GM12878 (cell line): ENCODE measurements at regions not wholly inside any gene's neighbourhood (a gene's known extent, or its start where the extent isn't known, plus 50 kb on each side); places are given as distances from the start of the nearest gene placed in this dataset.

Experiments used
- ATAC-seq: fragments of 200-7000 bp; cut with Tn5 transposase; 3 replicates; pipeline ENCODE4 v1.9.1; 2020; ENCODE audit warnings: mild to moderate bottlenecking, moderate library complexity
- BruUV-seq: library from RNA; stranded (reverse); fragments of 400-500 nt; replicated peaks from 2 replicates; lab custom pipeline; 2021; lab: Mats Ljungman, UMichigan
- CTCF ChIA-PET: fragments of 300-600 bp; sonication (Branson Sonifier 250); formaldehyde crosslinking; extraction: SDS; loops from one replicate; lab custom pipeline; 2021; ENCODE audit warnings: inconsistent platforms; lab: Yijun Ruan, JAX
- POLR2A ChIA-PET: fragments of 350-600 bp; formaldehyde crosslinking; extraction: SDS; loops from one replicate; lab custom pipeline; 2021; ENCODE audit warnings: inconsistent platforms; lab: Charles Lee
- RAD21 ChIA-PET: fragments of 300-600 bp; sonication (Branson Sonifier 250); formaldehyde crosslinking; loops from one replicate; lab custom pipeline; 2023; ENCODE audit warnings: antibody characterized with exemption; ENCODE audit not compliant: unreplicated experiment; lab: Charles Lee
- SMC1A ChIA-PET: fragments of 300-600 bp; sonication (Branson Sonifier 250); formaldehyde crosslinking; loops from one replicate; lab custom pipeline; 2023; ENCODE audit not compliant: unreplicated experiment, uncharacterized antibody; lab: Charles Lee
- DNase-seq: peaks from one replicate; pipeline ENCODE4 v3.0.0-alpha.2; 2011; ENCODE audit warnings: low read depth, low spot score
- FAIRE-seq: peaks from 3 replicates; lab custom pipeline; 2011; peaks lifted over from hg19 to GRCh38; lab: Jason Lieb, UNC
- H2AFZ ChIP-seq: 2 replicates; pipeline ENCODE4 v1.6.0; 2011; ENCODE audit warnings: low read depth, low read length, control low read depth; ENCODE audit not compliant: control insufficient read depth
- H3K27ac ChIP-seq: 2 replicates; pipeline ENCODE4 v1.5.1; 2011; ENCODE audit warnings: control low read depth; ENCODE audit not compliant: control insufficient read depth, insufficient read depth
- H3K27me3 ChIP-seq, 2 experiments: replicated peaks in 1 of 2; 2 replicates each; pipeline versions ENCODE4 v1.6.0 to v1.6.1; 2011; ENCODE audit warnings: low read length in 1 of 2; ENCODE audit not compliant: control insufficient read depth in 2 of 2, insufficient read depth in 2 of 2
- H3K36me3 ChIP-seq, 2 experiments: 2 replicates each; pipeline ENCODE4 v1.5.1; 2011; ENCODE audit warnings: low read length in 1 of 2; ENCODE audit not compliant: control insufficient read depth in 2 of 2, insufficient read depth in 2 of 2
- H3K4me1 ChIP-seq: 2 replicates; pipeline ENCODE4 v1.6.1; 2011; ENCODE audit warnings: mild to moderate bottlenecking, low read length, moderate library complexity, mixed read lengths; ENCODE audit not compliant: control insufficient read depth, insufficient read depth
- H3K4me2 ChIP-seq: 2 replicates; pipeline ENCODE4 v1.6.0; 2011; ENCODE audit warnings: control low read depth; ENCODE audit not compliant: control insufficient read depth, insufficient read depth
- H3K4me3 ChIP-seq: fragments of 200-600 bp; sonication (generic); 2 replicates; pipeline ENCODE4 v1.5.1; 2016
- H3K79me2 ChIP-seq: 2 replicates; pipeline ENCODE4 v1.6.0; 2011; ENCODE audit warnings: low read length; ENCODE audit not compliant: control insufficient read depth, insufficient read depth
- H3K9ac ChIP-seq: 2 replicates; pipeline ENCODE4 v1.8.0; 2011; ENCODE audit warnings: low read length, control low read depth, mixed read lengths; ENCODE audit not compliant: control insufficient read depth, insufficient read depth
- H3K9me3 ChIP-seq: replicated peaks from 3 replicates; pipeline ENCODE4 v1.5.1; 2011; ENCODE audit warnings: mild to moderate bottlenecking, low read length; ENCODE audit not compliant: control insufficient read depth, insufficient read depth
- H4K20me1 ChIP-seq: 2 replicates; pipeline ENCODE4 v1.6.0; 2011; ENCODE audit not compliant: control insufficient read depth, insufficient read depth
- GATAD2B ChIP-seq: fragments of 450-650 bp; conservative IDR thresholded peaks from 2 replicates; pipeline ENCODE4 v1.6.1; 2017; ENCODE audit warnings: low read depth, mild to moderate bottlenecking, moderate library complexity
- MEF2B ChIP-seq: fragments of 450-650 bp; IDR thresholded peaks from 2 replicates; pipeline ENCODE4 v1.6.1; 2018; ENCODE audit warnings: mild to moderate bottlenecking, moderate library complexity; ENCODE audit not compliant: partially characterized antibody, poor library complexity, severe bottlenecking
- NR2C1 ChIP-seq: fragments of 450-650 bp; IDR thresholded peaks from 2 replicates; pipeline ENCODE4 v1.6.1; 2017; ENCODE audit warnings: antibody characterized with exemption, mild to moderate bottlenecking, moderate library complexity
- PRDM15 ChIP-seq: fragments of 450-650 bp; formaldehyde crosslinking; IDR thresholded peaks from 2 replicates; pipeline ENCODE4 v1.4.0; 2020; ENCODE audit warnings: mild to moderate bottlenecking, moderate library complexity
- SMAD1 ChIP-seq: fragments of 450-650 bp; IDR thresholded peaks from 2 replicates; pipeline ENCODE4 v1.6.1; 2018; ENCODE audit warnings: mild to moderate bottlenecking, low read depth; ENCODE audit not compliant: partially characterized antibody
- ZNF592 ChIP-seq: fragments of 450-650 bp; IDR thresholded peaks from 2 replicates; pipeline ENCODE4 v1.6.1; 2017; ENCODE audit warnings: mild to moderate bottlenecking, moderate library complexity
- whole genome bisulfite sequencing: methylation state at CpG from one replicate; pipeline ENCODE4 v1.1.6; 2016; ENCODE audit warnings: low lambda C conversion rate; ENCODE audit not compliant: insufficient replicate concordance, insufficient coverage; ENCODE audit errors: missing lambda C conversion rate; 5-methylcytosine and 5-hydroxymethylcytosine counted together
- in situ Hi-C: fragments of 300-500 bp; cut with MboI; formaldehyde crosslinking; loops from 9 replicates; pipeline ENCODE4 v1.14.3; 2018; ENCODE audit warnings: mixed read lengths
- intact Hi-C: fragments of 100-400 bp; cut with micrococcal nuclease; formaldehyde crosslinking; loops from one replicate; pipeline ENCODE4 v1.14.2; 2022; ENCODE audit not compliant: unreplicated experiment

DNA sequence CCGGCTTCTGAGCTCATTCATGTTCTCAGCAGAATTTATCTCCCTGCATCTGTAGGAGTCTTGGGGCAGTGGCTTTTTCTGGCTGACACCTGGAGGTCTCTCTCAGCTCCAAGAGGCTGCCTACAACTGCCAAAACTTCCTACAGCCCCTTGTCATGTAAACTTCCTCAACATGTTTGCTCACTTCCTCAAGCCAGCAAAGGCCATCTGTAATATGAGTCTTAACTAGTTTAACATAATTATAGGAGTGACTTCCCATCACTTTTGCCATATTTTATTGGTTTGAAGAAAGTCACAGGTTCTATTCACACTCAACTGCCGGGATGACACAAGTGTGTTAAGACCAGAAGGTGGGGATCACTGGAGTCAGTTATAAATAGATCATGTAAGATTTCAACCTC lies 194.0 kb downstream of the VRK1 start:
- no peak for DNase-seq
- BruUV-seq, result no TSS peak
- no peak for ATAC-seq
- ChIA-PET CTCF (no interaction called here), RAD21 (no interaction called here)
- no peak overlapping the region for H2AFZ ChIP-seq
- 46% methylated on average over 2 of the region's 2 CpGs for WGBS
- H3K9me3 ChIP-seq, result no peaks in the 10 kb centered on the region
- H3K4me2 ChIP-seq, result no peak overlapping the region
- H3K27ac ChIP-seq, result no peak overlapping the region
- TF ChIP-seq PRDM15 (CRISPR knock-in tag), result no peak
- no peak for TF ChIP-seq MEF2B
- TF ChIP-seq SMAD1, result no peak
- TF ChIP-seq GATAD2B, result no peak
- TF ChIP-seq NR2C1, result no peak
- TF ChIP-seq ZNF592, result no peak
- TF ChIP-seq, all 136 proteins: peak for 0
- Histone ChIP-seq H3K27me3 (no peaks in the 10 kb centered on the region), H3K9ac (no peak overlapping the region), H3K4me1 (peaks cover 8% of the 10 kb centered on the region), H4K20me1 (no peaks in the 10 kb centered on the region), H3K79me2 (no peaks in the 10 kb centered on the region), H3K4me3 (no peak overlapping the region), H3K36me3 (no peaks in the 10 kb centered on the region)
- POLR2A ChIA-PET, result no interaction called here
- SMC1A ChIA-PET, result no interaction called here
- in situ Hi-C loops, result no loop called here
- no peak for FAIRE-seq
- intact Hi-C loops, result no loop called here
